ENCODE measurements at regions not wholly inside any gene's neighbourhood (a gene's known extent, or its start where the extent isn't known, plus 50 kb on each side); places are given as distances from the start of the nearest gene placed in this dataset.
"Not testable (repeated sequence)": the region's sequence is repeated elsewhere in the genome, so short reads cannot be mapped to it uniquely, and the experiment has no call there.

DNA sequence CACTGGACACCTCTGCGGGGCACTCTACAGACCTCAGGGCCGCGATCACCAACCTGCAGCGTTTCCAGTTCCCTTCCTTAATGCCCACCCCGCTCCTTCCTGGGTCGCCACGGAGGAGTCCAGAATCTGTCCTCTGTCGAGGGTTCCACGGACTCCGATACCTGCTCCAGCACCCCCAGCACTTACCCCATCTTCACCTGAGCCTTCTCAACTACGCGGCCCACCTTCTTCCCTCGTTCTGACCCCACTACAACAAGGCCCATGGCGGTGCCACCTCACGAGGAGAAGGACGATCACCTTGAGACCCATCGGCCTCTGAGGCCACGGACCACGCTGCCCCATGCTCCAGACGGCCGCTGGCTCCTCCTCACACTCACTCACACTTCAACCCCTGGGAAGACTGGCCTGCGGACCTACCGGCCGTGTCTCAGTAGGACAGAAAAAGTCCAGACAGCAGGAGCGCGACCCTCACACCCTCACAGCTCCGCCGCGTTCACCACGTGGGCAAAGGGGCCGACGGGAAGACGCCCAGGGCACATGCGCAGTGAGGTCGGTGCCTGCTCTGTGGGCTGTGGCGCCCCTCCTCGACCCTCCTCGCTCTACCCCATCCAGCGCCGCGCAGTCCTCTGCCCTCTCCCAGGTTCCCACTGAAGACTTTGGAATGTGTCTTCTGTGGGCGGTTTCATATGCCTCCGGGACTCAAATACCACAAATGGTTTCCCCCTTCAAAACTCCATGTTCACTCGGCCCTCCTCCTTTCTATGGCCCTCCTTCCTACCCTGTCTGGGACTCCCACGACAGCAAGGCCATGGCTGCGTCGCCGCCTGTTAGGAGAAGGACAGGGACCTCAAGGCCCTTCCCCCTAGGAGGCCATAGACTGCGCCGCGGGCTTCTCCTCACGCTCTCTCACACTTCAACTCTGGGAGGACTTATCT is 193.9 kb upstream of the PHF14 start (continued):
- TF ChIP-seq, protein P1, sequence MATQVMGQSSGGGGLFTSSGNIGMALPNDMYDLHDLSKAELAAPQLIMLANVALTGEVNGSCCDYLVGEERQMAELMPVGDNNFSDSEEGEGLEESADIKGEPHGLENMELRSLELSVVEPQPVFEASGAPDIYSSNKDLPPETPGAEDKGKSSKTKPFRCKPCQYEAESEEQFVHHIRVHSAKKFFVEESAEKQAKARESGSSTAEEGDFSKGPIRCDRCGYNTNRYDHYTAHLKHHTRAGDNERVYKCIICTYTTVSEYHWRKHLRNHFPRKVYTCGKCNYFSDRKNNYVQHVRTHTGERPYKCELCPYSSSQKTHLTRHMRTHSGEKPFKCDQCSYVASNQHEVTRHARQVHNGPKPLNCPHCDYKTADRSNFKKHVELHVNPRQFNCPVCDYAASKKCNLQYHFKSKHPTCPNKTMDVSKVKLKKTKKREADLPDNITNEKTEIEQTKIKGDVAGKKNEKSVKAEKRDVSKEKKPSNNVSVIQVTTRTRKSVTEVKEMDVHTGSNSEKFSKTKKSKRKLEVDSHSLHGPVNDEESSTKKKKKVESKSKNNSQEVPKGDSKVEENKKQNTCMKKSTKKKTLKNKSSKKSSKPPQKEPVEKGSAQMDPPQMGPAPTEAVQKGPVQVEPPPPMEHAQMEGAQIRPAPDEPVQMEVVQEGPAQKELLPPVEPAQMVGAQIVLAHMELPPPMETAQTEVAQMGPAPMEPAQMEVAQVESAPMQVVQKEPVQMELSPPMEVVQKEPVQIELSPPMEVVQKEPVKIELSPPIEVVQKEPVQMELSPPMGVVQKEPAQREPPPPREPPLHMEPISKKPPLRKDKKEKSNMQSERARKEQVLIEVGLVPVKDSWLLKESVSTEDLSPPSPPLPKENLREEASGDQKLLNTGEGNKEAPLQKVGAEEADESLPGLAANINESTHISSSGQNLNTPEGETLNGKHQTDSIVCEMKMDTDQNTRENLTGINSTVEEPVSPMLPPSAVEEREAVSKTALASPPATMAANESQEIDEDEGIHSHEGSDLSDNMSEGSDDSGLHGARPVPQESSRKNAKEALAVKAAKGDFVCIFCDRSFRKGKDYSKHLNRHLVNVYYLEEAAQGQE (IDR thresholded peaks at IDR 0.05; ENCODE audit: low read depth), result no peak
- no peak for TF ChIP-seq ZFX (IDR thresholded peaks at IDR 0.05)
- TF ChIP-seq POLR2AphosphoS5 (IDR thresholded peaks at IDR 0.05; ENCODE audit: low read depth, low read length), result no peak
- no peak for TF ChIP-seq EGR1 (IDR thresholded peaks at IDR 0.05; ENCODE audit: low read depth)
- no peak for TF ChIP-seq RAD21 (IDR thresholded peaks at IDR 0.05; ENCODE audit: low read depth)
- TF ChIP-seq SP1 (IDR thresholded peaks at IDR 0.05; ENCODE audit: low read depth), result no peak
- no peak for TF ChIP-seq TCF7L2 (IDR thresholded peaks at IDR 0.05; ENCODE audit: borderline replicate concordance, extremely low read depth, insufficient read depth, insufficient read length)
- no peak for TF ChIP-seq CBX3 (IDR thresholded peaks at IDR 0.05; ENCODE audit: low read depth)
- TF ChIP-seq ZNF274 (IDR thresholded peaks at IDR 0.05; ENCODE audit: low read depth, low read length), result no peak
- no peak for TF ChIP-seq POLR2A (IDR thresholded peaks at IDR 0.05; ENCODE audit: borderline replicate concordance, extremely low read depth, insufficient read depth, insufficient read length)

DNA sequence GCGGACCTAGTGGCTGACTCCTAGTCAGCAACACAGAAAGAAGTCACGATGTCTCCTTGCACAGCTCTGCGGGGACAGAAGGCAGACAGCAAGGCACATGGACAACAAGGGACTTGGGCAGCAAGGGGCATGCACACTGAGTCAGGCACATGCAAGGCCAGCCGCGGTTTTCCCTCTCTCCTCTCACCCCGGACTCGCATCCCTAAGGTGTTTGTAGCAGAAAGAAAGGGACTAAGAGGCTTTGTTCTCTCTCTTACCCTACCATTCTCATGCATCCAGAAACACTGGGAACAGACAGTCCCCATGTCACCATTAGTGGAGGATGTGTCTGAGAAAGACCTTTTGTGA is 193.3 kb upstream of the PHF14 start:
- no peaks in the 10 kb centered on the region for H3K27me3 ChIP-seq (ENCODE audit: insufficient read depth, low read length)
- no peaks in the 10 kb centered on the region for H3K9me2 ChIP-seq (ENCODE audit: insufficient read depth)
- CTCF ChIA-PET, result no interaction called here
- H3K9me3 ChIP-seq (ENCODE audit: control insufficient read depth in 1 of 2, insufficient read depth in 1 of 2, low read depth in 1 of 2, low read length in 2 of 2), result no peaks in the 10 kb centered on the region
- no peaks in the 10 kb centered on the region for H3K36me3 ChIP-seq (ENCODE audit: control insufficient read depth in 1 of 2, insufficient read depth in 2 of 2, low read length in 2 of 2)
- no peaks in the 10 kb centered on the region for H3K79me2 ChIP-seq (ENCODE audit: insufficient read depth, low read length)
- H3K27ac ChIP-seq (ENCODE audit: low read depth, low read length), result no peak overlapping the region
- DNase-seq (ENCODE audit: low read depth, low spot score), result no peak
- H3K4me1 ChIP-seq (ENCODE audit: control insufficient read depth in 1 of 2, insufficient read depth in 2 of 2, low read length in 2 of 2), result no peaks in the 10 kb centered on the region
- H3K9ac ChIP-seq (ENCODE audit: low read length), result no peak overlapping the region
- POLR2A ChIA-PET, result no interaction called here
- H4K20me1 ChIP-seq (ENCODE audit: insufficient read depth), result no peaks in the 10 kb centered on the region
- no TSS peak for BruUV-seq (replicated peaks)
- ATAC-seq, result no peak
- intact Hi-C loops (cut with micrococcal nuclease), result no loop called here
- no peak overlapping the region for H3K4me3 ChIP-seq (replicated peaks in 1 of 2; ENCODE audit: low read depth in 1 of 2, low read length in 2 of 2)
- no peak overlapping the region for H3K4me2 ChIP-seq (ENCODE audit: low read length)
- RAD21 ChIA-PET (ENCODE audit: low non-redundant PET in 1 of 2, low total read pairs in 2 of 2, uncharacterized antibody in 2 of 2, unreplicated experiment in 2 of 2), result no interaction called here
- TF ChIP-seq JUND (IDR thresholded peaks at IDR 0.05) (no peak), CEBPB (IDR thresholded peaks at IDR 0.05; ENCODE audit: low read depth) (no peak), RAD21 (IDR thresholded peaks at IDR 0.05; ENCODE audit: low read depth) (no peak), SIN3A (IDR thresholded peaks at IDR 0.05; ENCODE audit: low read depth) (no peak), TCF7L2 (IDR thresholded peaks at IDR 0.05; ENCODE audit: borderline replicate concordance, extremely low read depth, insufficient read depth, insufficient read length) (no peak)
- TF ChIP-seq, protein P2, sequence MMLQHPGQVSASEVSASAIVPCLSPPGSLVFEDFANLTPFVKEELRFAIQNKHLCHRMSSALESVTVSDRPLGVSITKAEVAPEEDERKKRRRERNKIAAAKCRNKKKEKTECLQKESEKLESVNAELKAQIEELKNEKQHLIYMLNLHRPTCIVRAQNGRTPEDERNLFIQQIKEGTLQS (IDR thresholded peaks at IDR 0.05), result no peak
- H2AFZ ChIP-seq (ENCODE audit: low read depth, low read length, poor library complexity, severe bottlenecking), result no peak overlapping the region

DNA sequence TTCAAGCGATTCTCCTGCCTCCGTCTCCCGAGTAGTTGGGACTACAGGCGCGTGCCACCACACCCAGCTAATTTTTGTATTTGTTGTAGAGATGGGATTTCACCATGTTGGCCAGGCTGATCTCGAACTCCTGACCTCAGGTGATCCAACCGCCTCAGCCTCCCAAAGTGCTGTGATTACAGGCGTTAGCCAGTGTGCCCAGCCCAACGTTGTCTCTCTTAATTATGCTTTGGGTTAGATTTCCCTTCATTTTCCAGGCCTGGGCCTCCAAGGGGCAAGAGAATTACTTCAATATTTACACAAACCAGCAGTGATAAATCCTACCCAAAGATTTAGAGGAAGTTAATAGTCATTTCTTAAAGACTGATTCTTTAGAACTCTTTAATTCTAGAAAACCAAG is 186.7 kb upstream of the PHF14 start:
- ATAC-seq; H3K27me3 ChIP-seq (ENCODE audit: insufficient read depth, low read length); CTCF ChIA-PET; POLR2A ChIA-PET; H3K9ac ChIP-seq (ENCODE audit: low read length); RAD21 ChIA-PET (ENCODE audit: low non-redundant PET in 1 of 2, low total read pairs in 2 of 2, uncharacterized antibody in 2 of 2, unreplicated experiment in 2 of 2); H3K4me2 ChIP-seq (ENCODE audit: low read length); DNase-seq (ENCODE audit: low read depth, low spot score); H2AFZ ChIP-seq (ENCODE audit: low read depth, low read length, poor library complexity, severe bottlenecking); H3K9me2 ChIP-seq (ENCODE audit: insufficient read depth); H3K4me1 ChIP-seq (ENCODE audit: control insufficient read depth in 1 of 2, insufficient read depth in 2 of 2, low read length in 2 of 2); BruUV-seq (replicated peaks); H3K27ac ChIP-seq (ENCODE audit: low read depth, low read length); H3K9me3 ChIP-seq (ENCODE audit: control insufficient read depth in 1 of 2, insufficient read depth in 1 of 2, low read depth in 1 of 2, low read length in 2 of 2); intact Hi-C loops (cut with micrococcal nuclease); H3K36me3 ChIP-seq (ENCODE audit: control insufficient read depth in 1 of 2, insufficient read depth in 2 of 2, low read length in 2 of 2); H4K20me1 ChIP-seq (ENCODE audit: insufficient read depth); H3K4me3 ChIP-seq (replicated peaks in 1 of 2; ENCODE audit: low read depth in 1 of 2, low read length in 2 of 2); H3K79me2 ChIP-seq (ENCODE audit: insufficient read depth, low read length): not testable (repeated sequence)
